GM12892 (cell line): ENCODE measurements at regions not wholly inside any gene's neighbourhood (a gene's known extent, or its start where the extent isn't known, plus 50 kb on each side); places are given as distances from the start of the nearest gene placed in this dataset.

ENCODE experiments used
- POLR2A ChIP-seq: IDR thresholded peaks from 2 replicates; pipeline ENCODE4 v1.6.1; 2011; ENCODE audit warnings: low read depth, low read length, control low read depth
- POLR2AphosphoS5 ChIP-seq: IDR thresholded peaks from 2 replicates; pipeline ENCODE4 v1.6.1; 2011; ENCODE audit warnings: low read depth, low read length, control low read depth
- TAF1 ChIP-seq: IDR thresholded peaks from 2 replicates; pipeline ENCODE4 v1.6.1; 2011; ENCODE audit warnings: low read depth, mild to moderate bottlenecking, control low read depth, low read length, borderline replicate concordance

GRCh38 chr7:112596981-112597380 lies 116.2 kb downstream of the LSMEM1 start:
- TF ChIP-seq POLR2A (no peak), POLR2AphosphoS5 (no peak), TAF1 (no peak)
